Endothelial cell of umbilical vein (primary cell): ENCODE measurements at regions not wholly inside any gene's neighbourhood (a gene's known extent, or its start where the extent isn't known, plus 50 kb on each side); places are given as distances from the start of the nearest gene placed in this dataset.
"Not testable (repeated sequence)": the region's sequence is repeated elsewhere in the genome, so short reads cannot be mapped to it uniquely, and the experiment has no call there.

Experiments used
- BruUV-seq: library from RNA; stranded (reverse); fragments of 400-500 nt; replicated peaks from 2 replicates; lab custom pipeline; 2021; lab: Mats Ljungman, UMichigan
- CTCF ChIA-PET: fragments of 300-600, 350-600 bp; sonication (Branson Sonifier 250); formaldehyde crosslinking; loops from one replicate; lab custom pipeline; 2021; ENCODE audit warnings: antibody characterized with exemption, inconsistent platforms; lab: Charles Lee
- POLR2A ChIA-PET: fragments of 300-600, 350-600 bp; sonication (Branson Sonifier 250); formaldehyde crosslinking; loops from one replicate; lab custom pipeline; 2021; ENCODE audit warnings: antibody characterized with exemption, inconsistent platforms; lab: Charles Lee
- DNase-seq: peaks from one replicate; pipeline ENCODE4 v3.0.0-alpha.2; 2011; ENCODE audit warnings: low read depth, low spot score
- FAIRE-seq: peaks from 2 replicates; lab custom pipeline; 2011; peaks lifted over from hg19 to GRCh38; lab: Jason Lieb, UNC
- H2AFZ ChIP-seq: 2 replicates; pipeline ENCODE4 v1.6.0; 2012; ENCODE audit warnings: low read depth, low read length, control low read depth, inconsistent platforms
- H3K27ac ChIP-seq: 2 replicates; pipeline ENCODE4 v1.5.1; 2011; ENCODE audit warnings: low read depth, mild to moderate bottlenecking, control low read depth, low read length, moderate library complexity; ENCODE audit not compliant: insufficient read depth
- H3K27me3 ChIP-seq, 2 experiments: 2 replicates each; pipeline versions ENCODE4 v1.6.0 to v1.6.1; 2011; ENCODE audit warnings: low read length in 2 of 2, mixed read lengths in 1 of 2; ENCODE audit not compliant: control insufficient read depth in 2 of 2, insufficient read depth in 2 of 2
- H3K36me3 ChIP-seq, 2 experiments: 2 replicates in 1 of 2; 3 replicates in 1 of 2; pipeline ENCODE4 v1.5.1; 2011; ENCODE audit warnings: low read length in 2 of 2, mild to moderate bottlenecking in 1 of 2, moderate library complexity in 1 of 2; ENCODE audit not compliant: control insufficient read depth in 2 of 2, insufficient read depth in 2 of 2; ENCODE audit errors: extremely low read depth in 1 of 2
- H3K4me1 ChIP-seq: 3 replicates; pipeline ENCODE4 v1.5.1; 2011; ENCODE audit warnings: mild to moderate bottlenecking, low read length; ENCODE audit not compliant: control insufficient read depth, insufficient read depth; ENCODE audit errors: extremely low read depth
- H3K4me2 ChIP-seq: 2 replicates; pipeline ENCODE4 v1.6.1; 2011; ENCODE audit warnings: low read length, control low read depth, mixed read lengths; ENCODE audit not compliant: insufficient read depth
- H3K4me3 ChIP-seq, 3 experiments: fragments of 200-600 bp in 1 of 3; sonication (generic), shearing (Covaris generic) in 1 of 3; replicated peaks in 1 of 3; 2 replicates each; pipeline ENCODE4 v1.5.1; 2011 to 2016; ENCODE audit warnings: control low read depth in 3 of 3, low read length in 3 of 3, mild to moderate bottlenecking in 2 of 3, inconsistent platforms in 1 of 3, low read depth in 1 of 3, moderate library complexity in 1 of 3; ENCODE audit not compliant: insufficient read depth in 1 of 3
- H3K79me2 ChIP-seq: 2 replicates; pipeline ENCODE4 v1.6.0; 2012; ENCODE audit warnings: low read length, inconsistent platforms; ENCODE audit not compliant: control insufficient read depth, insufficient read depth
- H3K9ac ChIP-seq: replicated peaks from 2 replicates; pipeline ENCODE3; 2011; ENCODE audit warnings: low read length, control low read depth; ENCODE audit not compliant: insufficient read depth; ENCODE audit errors: extremely low read depth
- H3K9me1 ChIP-seq: replicated peaks from 3 replicates; pipeline ENCODE4 v1.6.0; 2011; ENCODE audit warnings: mild to moderate bottlenecking, low read length; ENCODE audit not compliant: control insufficient read depth, insufficient read depth; ENCODE audit errors: extremely low read depth
- H3K9me3 ChIP-seq: replicated peaks from 2 replicates; pipeline ENCODE4 v1.5.1; 2012; ENCODE audit warnings: low read length, inconsistent platforms; ENCODE audit not compliant: control insufficient read depth, insufficient read depth
- H4K20me1 ChIP-seq: replicated peaks from 2 replicates; pipeline ENCODE3; 2011; ENCODE audit warnings: mild to moderate bottlenecking, low read length; ENCODE audit not compliant: control insufficient read depth, insufficient read depth; ENCODE audit errors: extremely low read depth
- EZH2 ChIP-seq: IDR thresholded peaks from 2 replicates; pipeline ENCODE4 v1.6.1; 2012; ENCODE audit warnings: borderline replicate concordance, low read depth, mild to moderate bottlenecking, moderate library complexity, low read length, inconsistent platforms; ENCODE audit not compliant: severe bottlenecking
- FOS ChIP-seq: IDR thresholded peaks from 2 replicates; pipeline ENCODE4 v1.6.1; 2011; ENCODE audit warnings: mild to moderate bottlenecking, low read length, moderate library complexity, borderline replicate concordance; ENCODE audit not compliant: insufficient read depth
- GATA2 ChIP-seq: IDR thresholded peaks from 2 replicates; pipeline ENCODE4 v1.7.0; 2011; ENCODE audit warnings: low read depth, mild to moderate bottlenecking, moderate library complexity, mixed read lengths, low read length; ENCODE audit not compliant: insufficient read length, insufficient read depth
- JUN ChIP-seq: IDR thresholded peaks from 2 replicates; pipeline ENCODE4 v1.6.1; 2011; ENCODE audit warnings: borderline replicate concordance, low read depth; ENCODE audit not compliant: insufficient read length, insufficient read depth
- MYC ChIP-seq: IDR thresholded peaks from one replicate; pipeline ENCODE4 v1.6.1; 2011; ENCODE audit warnings: mild to moderate bottlenecking, low read depth, low read length
- POLR2A ChIP-seq: IDR thresholded peaks from 2 replicates; pipeline ENCODE4 v1.6.1; 2012; ENCODE audit warnings: low read depth, mild to moderate bottlenecking, control low read depth, low read length
- POLR2AphosphoS5 ChIP-seq: IDR thresholded peaks from 2 replicates; pipeline ENCODE4 v1.6.1; 2012; ENCODE audit warnings: low read depth, mild to moderate bottlenecking, control low read depth, low read length, moderate library complexity; ENCODE audit not compliant: insufficient read depth
- dilution Hi-C: fragments of 300-500 bp; cut with MboI; formaldehyde crosslinking; loops from one replicate; pipeline ENCODE4 v1.15.0; 2019; ENCODE audit warnings: low sequenced_read_pairs; ENCODE audit not compliant: extremely low pct_ligation_motif_present
- intact Hi-C: fragments of 100-400 bp; cut with micrococcal nuclease; formaldehyde crosslinking; loops from one replicate; pipeline ENCODE4 v1.10.0; 2022
- TF ChIP-seq, protein P1 (sequence below): IDR thresholded peaks from 2 replicates; pipeline ENCODE4 v1.6.1; 2011; ENCODE audit not compliant: insufficient read depth, insufficient read length
- TF ChIP-seq, protein P2 (sequence below), 2 donors: IDR thresholded peaks; 1 replicate in 1 of 2; 2 replicates in 1 of 2; pipeline ENCODE4 v1.5.1; 2011; ENCODE audit warnings: low read length in 2 of 2, mild to moderate bottlenecking in 2 of 2, moderate library complexity in 2 of 2, control low read depth in 1 of 2, inconsistent platforms in 1 of 2, low read depth in 1 of 2; ENCODE audit not compliant: insufficient read depth in 1 of 2; ENCODE audit errors: extremely low read depth in 1 of 2

DNA sequence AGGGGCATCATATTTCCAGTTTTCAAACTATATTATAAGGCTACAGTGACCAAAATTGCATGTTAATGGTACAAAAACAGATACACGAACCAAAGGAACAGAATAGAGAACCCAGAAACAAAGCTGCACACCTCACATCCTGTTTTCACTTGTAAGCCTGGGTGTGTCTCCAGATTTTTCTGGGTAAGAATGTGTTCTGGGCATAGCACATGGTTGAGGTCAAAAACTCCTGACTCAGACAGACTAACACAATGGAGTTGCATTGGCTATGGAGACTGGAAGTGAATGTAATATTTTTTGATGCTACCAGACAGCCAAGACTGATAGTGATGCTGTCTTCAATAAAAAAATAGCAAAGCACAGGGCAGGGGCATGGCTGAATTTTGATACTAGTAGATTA lies 1175.2 kb downstream of the NXPH1 start:
- POLR2A ChIA-PET = no interaction called here
- dilution Hi-C loops = no loop called here
- Histone ChIP-seq H3K9ac (no peak overlapping the region), H3K4me2 (no peak overlapping the region), H3K27ac (no peak overlapping the region), H3K9me3 (no peaks in the 10 kb centered on the region), H3K9me1 (no peaks in the 10 kb centered on the region), H3K4me3 (no peak overlapping the region), H3K79me2 (no peaks in the 10 kb centered on the region), H3K27me3 (no peaks in the 10 kb centered on the region), H3K4me1 (no peaks in the 10 kb centered on the region), H3K36me3 (no peaks in the 10 kb centered on the region), H2AFZ (no peak overlapping the region), H4K20me1 (no peaks in the 10 kb centered on the region)
- FAIRE-seq (no peak), DNase-seq (no peak)
- CTCF ChIA-PET = no interaction called here
- intact Hi-C loops = no loop called here
- no TSS peak for BruUV-seq
- TF ChIP-seq EZH2 (no peak), FOS (no peak), POLR2AphosphoS5 (no peak), POLR2A (no peak), MYC (no peak), GATA2 (no peak), JUN (no peak)
- TF ChIP-seq, protein P1, sequence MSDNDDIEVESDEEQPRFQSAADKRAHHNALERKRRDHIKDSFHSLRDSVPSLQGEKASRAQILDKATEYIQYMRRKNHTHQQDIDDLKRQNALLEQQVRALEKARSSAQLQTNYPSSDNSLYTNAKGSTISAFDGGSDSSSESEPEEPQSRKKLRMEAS = no peak
- TF ChIP-seq, protein P2, sequence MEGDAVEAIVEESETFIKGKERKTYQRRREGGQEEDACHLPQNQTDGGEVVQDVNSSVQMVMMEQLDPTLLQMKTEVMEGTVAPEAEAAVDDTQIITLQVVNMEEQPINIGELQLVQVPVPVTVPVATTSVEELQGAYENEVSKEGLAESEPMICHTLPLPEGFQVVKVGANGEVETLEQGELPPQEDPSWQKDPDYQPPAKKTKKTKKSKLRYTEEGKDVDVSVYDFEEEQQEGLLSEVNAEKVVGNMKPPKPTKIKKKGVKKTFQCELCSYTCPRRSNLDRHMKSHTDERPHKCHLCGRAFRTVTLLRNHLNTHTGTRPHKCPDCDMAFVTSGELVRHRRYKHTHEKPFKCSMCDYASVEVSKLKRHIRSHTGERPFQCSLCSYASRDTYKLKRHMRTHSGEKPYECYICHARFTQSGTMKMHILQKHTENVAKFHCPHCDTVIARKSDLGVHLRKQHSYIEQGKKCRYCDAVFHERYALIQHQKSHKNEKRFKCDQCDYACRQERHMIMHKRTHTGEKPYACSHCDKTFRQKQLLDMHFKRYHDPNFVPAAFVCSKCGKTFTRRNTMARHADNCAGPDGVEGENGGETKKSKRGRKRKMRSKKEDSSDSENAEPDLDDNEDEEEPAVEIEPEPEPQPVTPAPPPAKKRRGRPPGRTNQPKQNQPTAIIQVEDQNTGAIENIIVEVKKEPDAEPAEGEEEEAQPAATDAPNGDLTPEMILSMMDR (IDR thresholded peaks at IDR 0.05; ENCODE audit: extremely low read depth in 1 of 2, insufficient read depth in 1 of 2, low read depth in 1 of 2, low read length in 2 of 2) = no peak

- H2AFZ ChIP-seq, H3K36me3 ChIP-seq, CTCF ChIA-PET, H3K4me1 ChIP-seq, H3K79me2 ChIP-seq, H3K4me2 ChIP-seq, H3K27me3 ChIP-seq, H3K9ac ChIP-seq, H3K9me3 ChIP-seq, H3K4me3 ChIP-seq, POLR2A ChIA-PET, intact Hi-C loops, H3K9me1 ChIP-seq, H4K20me1 ChIP-seq, FAIRE-seq, DNase-seq, H3K27ac ChIP-seq, dilution Hi-C loops, BruUV-seq: not testable (repeated sequence)
Observed at GRCh38 chr7:9620899-9621298, 1187.5 kb downstream of the NXPH1 start.

DNA sequence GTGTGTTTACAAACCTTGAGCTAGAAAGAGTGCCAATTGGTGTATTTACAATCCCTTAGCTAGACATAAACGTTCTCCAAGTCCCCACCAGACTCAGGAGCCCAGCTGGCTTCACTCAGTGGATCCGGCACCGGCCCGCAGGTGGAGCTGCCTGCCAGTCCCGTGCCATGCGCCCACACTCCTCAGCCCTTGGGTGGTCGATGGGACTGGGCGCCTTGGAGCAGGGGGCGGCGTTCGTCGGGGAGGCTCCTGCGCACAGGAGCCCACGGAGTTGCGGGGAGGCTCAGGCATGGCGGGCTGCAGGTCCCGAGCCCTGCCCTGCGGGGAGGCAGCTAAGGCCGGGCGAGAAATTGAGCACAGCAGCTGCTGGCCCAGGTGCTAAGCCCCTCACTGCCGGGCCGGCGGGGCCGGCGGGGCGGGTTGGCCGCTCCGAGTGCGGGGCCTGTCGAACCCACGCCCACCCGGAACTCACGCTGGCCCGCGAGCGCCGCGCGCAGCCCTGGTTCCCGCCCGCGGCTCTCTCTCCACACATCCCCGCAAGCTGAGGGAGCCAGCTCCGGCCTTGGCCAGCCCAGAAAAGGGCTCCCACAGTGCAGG lies 1188.0 kb downstream of the NXPH1 start:
- dilution Hi-C loops, H4K20me1 ChIP-seq, H3K4me3 ChIP-seq, POLR2A ChIA-PET, FAIRE-seq, CTCF ChIA-PET, H3K36me3 ChIP-seq, H3K79me2 ChIP-seq, H2AFZ ChIP-seq, H3K9me1 ChIP-seq, H3K27me3 ChIP-seq, H3K4me2 ChIP-seq, H3K27ac ChIP-seq, H3K9me3 ChIP-seq, H3K4me1 ChIP-seq, DNase-seq, H3K9ac ChIP-seq, intact Hi-C loops, BruUV-seq: not testable (repeated sequence)
